Tibial nerve (tissue), 3 donors: ENCODE measurements at regions not wholly inside any gene's neighbourhood (a gene's known extent, or its start where the extent isn't known, plus 50 kb on each side); places are given as distances from the start of the nearest gene placed in this dataset.

Experiments
- POLR2A ChIP-seq, 2 donors: fragments of 450-650 bp; IDR thresholded peaks; one replicate each; pipeline ENCODE4 v1.6.1; 2017; ENCODE audit warnings: antibody characterized with exemption in 2 of 2, mild to moderate bottlenecking in 2 of 2, moderate library complexity in 2 of 2
- TF ChIP-seq, protein P1 (sequence below), 5 experiments: fragments of 200-600 bp in 3 of 5; fragments of 450-650 bp in 2 of 5; sonication (generic) in 3 of 5; IDR thresholded peaks; one replicate each; pipeline ENCODE4 v1.5.1; 2016 to 2019; ENCODE audit warnings: antibody characterized with exemption in 5 of 5, mild to moderate bottlenecking in 3 of 5, moderate library complexity in 2 of 5

GRCh38 chr3:146343551-146343950 is 92.6 kb upstream of the PLSCR4 start:
- TF ChIP-seq, protein P1, sequence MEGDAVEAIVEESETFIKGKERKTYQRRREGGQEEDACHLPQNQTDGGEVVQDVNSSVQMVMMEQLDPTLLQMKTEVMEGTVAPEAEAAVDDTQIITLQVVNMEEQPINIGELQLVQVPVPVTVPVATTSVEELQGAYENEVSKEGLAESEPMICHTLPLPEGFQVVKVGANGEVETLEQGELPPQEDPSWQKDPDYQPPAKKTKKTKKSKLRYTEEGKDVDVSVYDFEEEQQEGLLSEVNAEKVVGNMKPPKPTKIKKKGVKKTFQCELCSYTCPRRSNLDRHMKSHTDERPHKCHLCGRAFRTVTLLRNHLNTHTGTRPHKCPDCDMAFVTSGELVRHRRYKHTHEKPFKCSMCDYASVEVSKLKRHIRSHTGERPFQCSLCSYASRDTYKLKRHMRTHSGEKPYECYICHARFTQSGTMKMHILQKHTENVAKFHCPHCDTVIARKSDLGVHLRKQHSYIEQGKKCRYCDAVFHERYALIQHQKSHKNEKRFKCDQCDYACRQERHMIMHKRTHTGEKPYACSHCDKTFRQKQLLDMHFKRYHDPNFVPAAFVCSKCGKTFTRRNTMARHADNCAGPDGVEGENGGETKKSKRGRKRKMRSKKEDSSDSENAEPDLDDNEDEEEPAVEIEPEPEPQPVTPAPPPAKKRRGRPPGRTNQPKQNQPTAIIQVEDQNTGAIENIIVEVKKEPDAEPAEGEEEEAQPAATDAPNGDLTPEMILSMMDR (IDR thresholded peaks at IDR 0.05), result no peak
- TF ChIP-seq POLR2A (IDR thresholded peaks at IDR 0.05), result no peak
